Cardiac septum (tissue), 1 donor: ENCODE measurements at regions not wholly inside any gene's neighbourhood (a gene's known extent, or its start where the extent isn't known, plus 50 kb on each side); places are given as distances from the start of the nearest gene placed in this dataset.

Experiments used
- DNase-seq: peaks from one replicate; pipeline ENCODE4 v3.0.0-alpha.2; 2020; ENCODE audit warnings: low spot score
- intact Hi-C: fragments of 100-400 bp; cut with DNase I; formaldehyde crosslinking; loops from one replicate; pipeline ENCODE4 v1.14.0; 2022
- donor health status: DM: no; HTN: no; CAD: no.

- intact Hi-C loops, result no loop called here
Measured at GRCh38 chr16:86096850-86097249, 197.9 kb downstream of the IRF8 start.

GRCh38 chr16:86099326-86099725 is 200.4 kb downstream of the IRF8 start:
- intact Hi-C loops, result no loop called here
- DNase-seq, result peak; percentile 69

More at GRCh38 chr16:86096850-86097249, 197.9 kb downstream of the IRF8 start:
- DNase-seq, result peak; percentile 4

- intact Hi-C loops, result no loop called here
- no peak for DNase-seq
Measured at GRCh38 chr16:86100205-86101136, 201.5 kb downstream of the IRF8 start.

GRCh38 chr16:86101137-86101896 is 202.4 kb downstream of the IRF8 start:
- intact Hi-C loops, result no loop called here

GRCh38 chr16:86101897-86102157 is 202.9 kb downstream of the IRF8 start:
- DNase-seq, result no peak
- intact Hi-C loops, result no loop called here

More at GRCh38 chr16:86101137-86101896, 202.4 kb downstream of the IRF8 start:
- DNase-seq, result no peak

GRCh38 chr16:86103320-86103719 is 204.4 kb downstream of the IRF8 start:
- DNase-seq, result no peak
- intact Hi-C loops, result no loop called here

- no peak for DNase-seq
- intact Hi-C loops, result no loop called here
Measured at GRCh38 chr16:86104537-86105048, 205.6 kb downstream of the IRF8 start.

GRCh38 chr16:86107215-86107825 is 208.4 kb downstream of the IRF8 start:
- intact Hi-C loops, result no loop called here
- no peak for DNase-seq

GRCh38 chr16:86108062-86108461 is 209.1 kb downstream of the IRF8 start:
- intact Hi-C loops, result no loop called here
- DNase-seq, result no peak

GRCh38 chr16:86110134-86110533 is 211.2 kb downstream of the IRF8 start:
- no peak for DNase-seq
- intact Hi-C loops, result no loop called here

GRCh38 chr16:86110726-86111125 is 211.8 kb downstream of the IRF8 start:
- intact Hi-C loops, result no loop called here
- DNase-seq, result no peak

GRCh38 chr16:86112178-86112577 is 213.2 kb downstream of the IRF8 start:
- no peak for DNase-seq
- intact Hi-C loops, result no loop called here

GRCh38 chr16:86117235-86117634 is 218.3 kb downstream of the IRF8 start:
- intact Hi-C loops, result no loop called here
- DNase-seq, result no peak

- peak; percentile 47 for DNase-seq
- intact Hi-C loops, result no loop called here
Measured at GRCh38 chr16:86117756-86118155, 218.8 kb downstream of the IRF8 start.

- intact Hi-C loops, result no loop called here
- peak; percentile 63 for DNase-seq
Measured at GRCh38 chr16:86118467-86119307, 219.7 kb downstream of the IRF8 start.

GRCh38 chr16:86120201-86121192 is 221.5 kb downstream of the IRF8 start:
- intact Hi-C loops, result no loop called here
- DNase-seq, result no peak

- DNase-seq, result peak; percentile 10
- intact Hi-C loops, result no loop called here
Measured at GRCh38 chr16:86121374-86122010, 222.5 kb downstream of the IRF8 start.
